VCaP (cell line): ENCODE measurements at regions not wholly inside any gene's neighbourhood (a gene's known extent, or its start where the extent isn't known, plus 50 kb on each side); places are given as distances from the start of the nearest gene placed in this dataset.

Source experiments
- H3K27ac ChIP-seq: fragments of 450-650 bp; 2 replicates; pipeline ENCODE4 v1.5.1; 2017
- TF ChIP-seq, protein P1 (sequence below): fragments of 450-650 bp; conservative IDR thresholded peaks from 2 replicates; pipeline ENCODE4 v1.5.1; 2017; ENCODE audit warnings: mild to moderate bottlenecking, moderate library complexity

- peak overlapping the region; percentile 53 for H3K27ac ChIP-seq
- TF ChIP-seq, protein P1, sequence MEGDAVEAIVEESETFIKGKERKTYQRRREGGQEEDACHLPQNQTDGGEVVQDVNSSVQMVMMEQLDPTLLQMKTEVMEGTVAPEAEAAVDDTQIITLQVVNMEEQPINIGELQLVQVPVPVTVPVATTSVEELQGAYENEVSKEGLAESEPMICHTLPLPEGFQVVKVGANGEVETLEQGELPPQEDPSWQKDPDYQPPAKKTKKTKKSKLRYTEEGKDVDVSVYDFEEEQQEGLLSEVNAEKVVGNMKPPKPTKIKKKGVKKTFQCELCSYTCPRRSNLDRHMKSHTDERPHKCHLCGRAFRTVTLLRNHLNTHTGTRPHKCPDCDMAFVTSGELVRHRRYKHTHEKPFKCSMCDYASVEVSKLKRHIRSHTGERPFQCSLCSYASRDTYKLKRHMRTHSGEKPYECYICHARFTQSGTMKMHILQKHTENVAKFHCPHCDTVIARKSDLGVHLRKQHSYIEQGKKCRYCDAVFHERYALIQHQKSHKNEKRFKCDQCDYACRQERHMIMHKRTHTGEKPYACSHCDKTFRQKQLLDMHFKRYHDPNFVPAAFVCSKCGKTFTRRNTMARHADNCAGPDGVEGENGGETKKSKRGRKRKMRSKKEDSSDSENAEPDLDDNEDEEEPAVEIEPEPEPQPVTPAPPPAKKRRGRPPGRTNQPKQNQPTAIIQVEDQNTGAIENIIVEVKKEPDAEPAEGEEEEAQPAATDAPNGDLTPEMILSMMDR = no peak
Measured at GRCh38 chr21:36207577-36208320, 51.1 kb downstream of the DOP1B start.

DNA sequence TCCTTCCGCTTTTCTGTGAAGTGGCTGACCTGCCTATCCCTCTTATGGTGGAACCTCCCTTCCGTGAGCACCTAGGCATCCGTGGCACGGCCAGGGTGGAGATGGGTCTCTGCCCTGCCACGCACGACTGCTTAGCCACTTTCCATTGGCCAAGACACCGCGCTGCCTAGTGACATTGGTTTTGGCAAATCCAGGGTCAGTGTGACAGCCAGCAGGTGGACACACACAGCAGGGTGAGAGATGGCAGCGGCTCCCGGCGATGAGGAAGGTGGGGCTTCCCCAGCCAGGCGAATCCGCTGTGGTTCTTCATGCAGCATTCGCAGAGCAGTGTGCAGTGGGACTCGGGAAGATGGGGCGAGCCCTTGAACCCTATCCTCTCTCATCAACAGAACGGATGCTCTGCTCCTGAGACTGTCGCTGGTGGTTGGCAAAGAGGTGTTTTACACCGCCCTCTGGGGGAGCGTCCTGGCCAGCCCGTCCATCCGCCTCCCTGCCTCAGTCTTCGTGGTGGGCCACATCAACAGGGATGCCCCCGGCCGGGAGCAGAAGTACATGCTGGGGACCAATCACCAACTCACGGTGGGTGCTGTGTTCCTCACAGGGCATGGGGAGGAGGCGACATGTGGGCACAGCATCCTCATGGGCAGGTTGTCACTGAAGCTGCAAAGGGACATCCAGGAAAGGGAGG lies 51.8 kb downstream of the DOP1B start:
- peak overlapping the region; percentile 53 for H3K27ac ChIP-seq
- TF ChIP-seq, protein P1 = no peak

- TF ChIP-seq, protein P1 = peak; percentile 93
- peak overlapping the region; percentile 53 for H3K27ac ChIP-seq
Measured at GRCh38 chr21:36209626-36210171, 53.1 kb downstream of the DOP1B start.

DNA sequence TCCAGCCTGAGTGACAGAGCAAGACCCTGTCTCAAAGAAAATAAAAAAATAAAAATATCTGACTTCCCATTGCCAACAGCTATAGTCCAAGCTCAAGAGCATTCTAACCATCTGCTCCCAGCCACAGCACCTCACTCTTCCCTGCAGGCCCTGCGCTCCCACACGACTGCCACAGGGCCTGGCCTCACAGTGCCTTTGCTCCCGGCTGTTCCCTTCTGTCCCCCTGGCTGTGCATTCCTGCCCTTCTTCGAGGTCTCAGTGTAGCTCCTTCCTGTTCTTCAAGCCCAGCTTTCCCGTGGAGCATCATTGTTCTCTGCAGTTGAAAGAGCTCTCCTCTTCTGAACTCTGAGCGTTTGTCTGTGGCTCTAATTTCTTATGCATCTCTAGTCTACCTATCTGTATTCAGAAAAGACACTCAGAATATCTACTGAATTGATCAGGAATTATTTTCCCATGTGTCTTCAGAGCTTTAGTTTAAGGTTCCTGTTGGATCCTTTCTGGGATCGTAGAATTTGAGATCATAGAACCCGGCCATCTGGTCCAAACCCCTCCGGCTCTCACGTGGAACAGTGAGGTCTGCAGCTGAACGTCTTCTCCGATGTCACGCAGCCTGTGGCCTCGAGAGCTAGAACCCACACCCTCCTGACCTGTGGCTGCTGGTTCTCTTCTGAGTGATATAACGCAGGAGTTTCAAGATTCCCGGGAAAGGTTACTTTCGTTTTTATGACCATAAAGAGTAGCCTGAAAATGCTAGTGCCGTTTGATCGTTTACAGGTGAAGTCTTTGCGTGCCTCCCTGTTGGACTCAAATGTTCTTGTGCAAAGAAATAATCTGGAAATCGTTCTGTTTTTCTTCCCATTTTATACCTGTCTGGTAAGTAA lies 54.4 kb downstream of the DOP1B start:
- TF ChIP-seq, protein P1 = no peak
- H3K27ac ChIP-seq = peak overlapping the region; percentile 53

- H3K27ac ChIP-seq = peak overlapping the region; percentile 53; the same call in 1 of the 2 replicates
- TF ChIP-seq, protein P1 = no peak
Measured at GRCh38 chr21:36211660-36212512, 55.3 kb downstream of the DOP1B start.

GRCh38 chr21:36212513-36212780 lies 55.8 kb downstream of the DOP1B start:
- TF ChIP-seq, protein P1 = no peak
- peak overlapping the region; percentile 0; the same call in 1 of the 2 replicates for H3K27ac ChIP-seq
